ENCODE measurements at regions not wholly inside any gene's neighbourhood (a gene's known extent, or its start where the extent isn't known, plus 50 kb on each side); places are given as distances from the start of the nearest gene placed in this dataset.
"Not testable (repeated sequence)": the region's sequence is repeated elsewhere in the genome, so short reads cannot be mapped to it uniquely, and the experiment has no call there.

GRCh38 chr15:69686626-69687025 lies 234.0 kb downstream of the RPLP1 start:
- DNase-seq = no peak

- no peak for DNase-seq
Observed at GRCh38 chr15:69689133-69689532, 236.5 kb downstream of the RPLP1 start.

- DNase-seq = no peak
Observed at GRCh38 chr15:69691307-69692015, 238.8 kb downstream of the RPLP1 start.

- DNase-seq = no peak
Observed at GRCh38 chr15:69692342-69692741, 239.7 kb downstream of the RPLP1 start.

GRCh38 chr15:69693059-69693458 lies 240.4 kb downstream of the RPLP1 start:
- DNase-seq = no peak

- DNase-seq = no peak
Observed at GRCh38 chr15:69696946-69697345, 244.3 kb downstream of the RPLP1 start.

GRCh38 chr15:69697916-69698315 lies 245.3 kb downstream of the RPLP1 start:
- no peak for DNase-seq

- DNase-seq = no peak
Observed at GRCh38 chr15:69699096-69699495, 246.5 kb downstream of the RPLP1 start.

GRCh38 chr15:69700380-69700779 lies 247.8 kb downstream of the RPLP1 start:
- no peak for DNase-seq

- no peak for DNase-seq
Observed at GRCh38 chr15:69701198-69701597, 248.6 kb downstream of the RPLP1 start.

- peak; percentile 8 for DNase-seq
Observed at GRCh38 chr15:69703532-69704187, 251.0 kb downstream of the RPLP1 start.

- DNase-seq = no peak
Observed at GRCh38 chr15:69704229-69704628, 251.6 kb downstream of the RPLP1 start.

GRCh38 chr15:69704700-69705099 lies 252.1 kb downstream of the RPLP1 start:
- no peak for DNase-seq

GRCh38 chr15:69706353-69707097 lies 253.9 kb downstream of the RPLP1 start:
- no peak for DNase-seq

- not testable (repeated sequence) for DNase-seq
Observed at GRCh38 chr15:69707241-69707640, 254.6 kb downstream of the RPLP1 start.

GRCh38 chr15:69708436-69709122 lies 256.0 kb downstream of the RPLP1 start:
- not testable (repeated sequence) for DNase-seq

- no peak for DNase-seq
Observed at GRCh38 chr15:69712991-69713390, 260.4 kb downstream of the RPLP1 start.

GRCh38 chr15:69713726-69714559 lies 261.3 kb downstream of the RPLP1 start:
- DNase-seq = no peak

- DNase-seq = no peak
Observed at GRCh38 chr15:69715210-69715609, 262.6 kb downstream of the RPLP1 start.

GRCh38 chr15:69718436-69718835 lies 265.8 kb downstream of the RPLP1 start:
- no peak for DNase-seq

GRCh38 chr15:69718916-69719315 lies 266.3 kb downstream of the RPLP1 start:
- no peak for DNase-seq

- no peak for DNase-seq
Observed at GRCh38 chr15:69719527-69720240, 267.1 kb downstream of the RPLP1 start.

Measured in NCI-H446 treated with DMSO at 0.1 percent for 48 hours (cell line).